Astrocyte of the spinal cord (primary cell): ENCODE measurements at regions not wholly inside any gene's neighbourhood (a gene's known extent, or its start where the extent isn't known, plus 50 kb on each side); places are given as distances from the start of the nearest gene placed in this dataset.
"Not testable (repeated sequence)": the region's sequence is repeated elsewhere in the genome, so short reads cannot be mapped to it uniquely, and the experiment has no call there.

Experiments
- DNase-seq: peaks from one replicate; pipeline ENCODE4 v3.0.0; 2011; ENCODE audit warnings: low read depth, low spot score
- H3K4me3 ChIP-seq: 2 replicates; pipeline ENCODE4 v1.5.1; 2011; ENCODE audit warnings: low read depth, mild to moderate bottlenecking, low read length, moderate library complexity
- in situ Hi-C: cut with HindIII; loops from 2 replicates; pipeline ENCODE4 v1.10.0; 2017; ENCODE audit warnings: low sequenced_read_pairs
- TF ChIP-seq, protein P1 (sequence below): IDR thresholded peaks from 2 replicates; pipeline ENCODE4 v1.5.1; 2012; ENCODE audit warnings: low read depth, mild to moderate bottlenecking, low read length, inconsistent platforms

DNA sequence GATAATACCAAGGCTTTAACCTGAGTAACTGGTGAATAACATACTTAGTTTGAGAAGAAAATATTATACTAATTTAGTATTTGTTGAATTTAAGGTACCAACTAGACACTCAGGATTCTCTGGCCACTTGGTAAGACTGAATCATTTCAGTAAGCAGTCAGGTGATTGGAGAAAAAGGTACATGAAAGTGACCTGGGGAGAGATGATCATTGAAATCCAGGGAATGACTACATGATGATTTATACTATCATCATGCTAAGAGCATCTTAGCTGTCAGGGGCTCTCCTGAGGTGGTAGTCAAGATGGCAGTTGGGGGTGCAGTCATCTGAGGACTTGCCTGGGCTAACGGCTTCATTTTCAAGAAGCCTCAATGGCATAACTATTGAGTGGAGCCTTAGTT, 571.2 kb upstream of the ACVR2A start:
- H3K4me3 ChIP-seq = no peak overlapping the region
- TF ChIP-seq, protein P1, sequence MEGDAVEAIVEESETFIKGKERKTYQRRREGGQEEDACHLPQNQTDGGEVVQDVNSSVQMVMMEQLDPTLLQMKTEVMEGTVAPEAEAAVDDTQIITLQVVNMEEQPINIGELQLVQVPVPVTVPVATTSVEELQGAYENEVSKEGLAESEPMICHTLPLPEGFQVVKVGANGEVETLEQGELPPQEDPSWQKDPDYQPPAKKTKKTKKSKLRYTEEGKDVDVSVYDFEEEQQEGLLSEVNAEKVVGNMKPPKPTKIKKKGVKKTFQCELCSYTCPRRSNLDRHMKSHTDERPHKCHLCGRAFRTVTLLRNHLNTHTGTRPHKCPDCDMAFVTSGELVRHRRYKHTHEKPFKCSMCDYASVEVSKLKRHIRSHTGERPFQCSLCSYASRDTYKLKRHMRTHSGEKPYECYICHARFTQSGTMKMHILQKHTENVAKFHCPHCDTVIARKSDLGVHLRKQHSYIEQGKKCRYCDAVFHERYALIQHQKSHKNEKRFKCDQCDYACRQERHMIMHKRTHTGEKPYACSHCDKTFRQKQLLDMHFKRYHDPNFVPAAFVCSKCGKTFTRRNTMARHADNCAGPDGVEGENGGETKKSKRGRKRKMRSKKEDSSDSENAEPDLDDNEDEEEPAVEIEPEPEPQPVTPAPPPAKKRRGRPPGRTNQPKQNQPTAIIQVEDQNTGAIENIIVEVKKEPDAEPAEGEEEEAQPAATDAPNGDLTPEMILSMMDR = no peak
- DNase-seq = no peak
- in situ Hi-C loops = no loop called here

DNA sequence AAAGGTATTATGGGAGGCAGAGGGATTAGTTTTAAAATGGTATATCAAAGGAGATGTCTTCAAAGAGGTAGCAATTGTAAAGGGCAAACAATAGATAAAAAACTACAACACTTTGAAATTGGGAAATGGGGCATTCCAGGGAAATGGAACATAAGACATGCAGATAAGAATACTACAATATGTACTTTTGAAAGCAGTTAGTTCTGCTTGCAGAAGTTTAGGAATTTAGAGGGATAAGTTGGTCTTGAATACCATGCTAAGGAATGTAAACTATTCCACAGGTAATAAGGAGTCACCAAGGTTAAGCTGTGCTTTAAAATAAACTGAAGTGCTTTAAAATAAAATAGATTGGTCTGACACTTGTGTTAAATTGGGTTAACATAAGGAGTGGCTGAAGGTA, 571.7 kb upstream of the ACVR2A start:
- in situ Hi-C loops = no loop called here

DNA sequence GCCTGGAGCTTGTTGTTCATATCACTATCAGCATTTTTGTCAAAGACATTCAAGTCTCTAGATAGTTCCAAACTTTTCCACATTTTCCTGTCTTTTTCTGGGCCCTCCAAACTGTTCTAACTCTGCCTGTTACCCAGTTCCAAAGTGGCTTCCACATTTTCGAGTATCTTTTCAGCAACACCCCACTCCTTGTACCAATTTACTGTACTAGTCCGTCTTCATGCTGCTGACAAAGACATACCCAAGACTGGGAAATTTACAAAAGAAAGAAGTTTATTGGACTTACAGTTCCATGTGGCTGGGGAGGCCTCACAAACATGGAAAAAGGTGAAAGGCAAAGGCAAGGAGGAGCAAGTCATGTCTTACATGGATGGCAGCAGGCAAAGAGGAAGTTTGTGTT, 575.2 kb upstream of the ACVR2A start:
- H3K4me3 ChIP-seq, in situ Hi-C loops, DNase-seq: not testable (repeated sequence)

More for the DNA sequence above, 571.7 kb upstream of the ACVR2A start:
- H3K4me3 ChIP-seq = no peak overlapping the region
- TF ChIP-seq, protein P1 = no peak
- no peak for DNase-seq

DNA sequence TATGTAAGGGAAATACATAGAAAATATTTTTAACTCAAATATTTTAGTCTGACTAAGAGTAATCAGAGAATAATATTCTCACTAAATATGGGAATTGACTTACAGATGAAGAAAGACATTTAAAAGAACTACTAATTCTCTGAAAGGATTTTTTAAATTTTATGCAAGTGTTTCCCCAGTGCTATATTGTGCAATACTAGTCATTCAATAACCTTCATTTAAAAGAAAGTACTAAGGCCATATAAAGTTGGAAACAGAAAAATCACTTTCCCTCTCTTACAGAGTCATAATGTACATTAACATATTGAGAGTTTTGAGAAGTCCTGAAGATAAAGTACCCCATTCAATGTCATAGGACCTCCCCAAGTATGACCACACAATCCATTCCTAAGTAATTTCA, 584.6 kb upstream of the ACVR2A start:
- in situ Hi-C loops = no loop called here
- H3K4me3 ChIP-seq = no peak overlapping the region
- TF ChIP-seq, protein P1 = no peak
- DNase-seq = no peak

DNA sequence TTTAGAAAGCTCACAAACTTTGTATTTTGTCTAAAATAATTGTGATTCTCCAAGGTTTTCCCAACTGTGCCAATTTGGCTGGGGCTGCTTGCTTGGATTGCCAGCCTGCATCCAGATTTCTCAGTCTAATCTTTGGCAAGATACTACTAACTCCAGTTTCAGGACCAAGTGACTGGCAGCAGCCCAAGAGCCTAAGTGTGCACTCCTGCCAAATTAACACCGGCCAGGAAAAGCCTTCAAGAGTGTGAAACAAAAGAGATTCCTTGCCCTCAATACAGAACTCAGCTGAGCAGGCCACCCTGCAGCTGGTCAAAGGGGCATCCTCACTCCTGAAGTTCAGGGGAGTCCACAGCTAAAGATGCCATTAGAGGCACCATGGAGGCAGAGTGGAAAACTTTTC, 589.0 kb upstream of the ACVR2A start:
- no peak for DNase-seq
- TF ChIP-seq, protein P1 = no peak
- no peak overlapping the region for H3K4me3 ChIP-seq
- in situ Hi-C loops = no loop called here

DNA sequence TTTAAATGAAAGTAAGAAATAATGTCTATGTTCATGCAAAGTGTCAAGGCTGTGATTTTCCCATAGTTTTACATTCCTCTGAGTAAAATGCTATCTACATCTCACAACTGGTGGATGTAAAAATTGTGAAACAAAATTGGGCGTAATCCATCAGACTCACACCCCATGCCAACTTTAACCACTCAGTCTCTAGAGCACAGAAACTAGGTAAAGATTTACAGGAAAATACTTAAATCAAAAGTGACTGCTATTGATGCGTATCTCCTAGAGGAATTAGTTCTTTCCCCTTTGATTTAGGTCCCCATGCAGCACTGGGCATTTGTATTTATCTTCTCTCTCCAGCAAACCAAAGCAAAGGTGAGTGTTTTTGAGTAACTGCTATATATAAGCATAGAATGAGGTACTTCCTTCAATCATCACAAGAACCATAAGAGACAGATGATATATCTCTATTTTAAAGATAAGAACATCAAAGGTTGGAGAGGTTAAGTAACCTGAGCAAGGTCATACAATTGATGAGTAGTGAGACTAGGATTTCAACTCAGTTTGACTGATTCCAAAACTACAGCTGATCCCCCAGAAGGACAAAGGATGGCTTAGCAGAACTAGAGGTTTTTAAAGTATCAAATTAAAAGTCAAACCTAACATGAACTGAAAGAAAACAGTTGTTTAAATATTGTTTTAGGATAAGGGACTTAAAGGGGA, 594.0 kb upstream of the ACVR2A start:
- TF ChIP-seq, protein P1 = no peak
- in situ Hi-C loops = no loop called here
- H3K4me3 ChIP-seq = no peak overlapping the region
- DNase-seq = no peak

DNA sequence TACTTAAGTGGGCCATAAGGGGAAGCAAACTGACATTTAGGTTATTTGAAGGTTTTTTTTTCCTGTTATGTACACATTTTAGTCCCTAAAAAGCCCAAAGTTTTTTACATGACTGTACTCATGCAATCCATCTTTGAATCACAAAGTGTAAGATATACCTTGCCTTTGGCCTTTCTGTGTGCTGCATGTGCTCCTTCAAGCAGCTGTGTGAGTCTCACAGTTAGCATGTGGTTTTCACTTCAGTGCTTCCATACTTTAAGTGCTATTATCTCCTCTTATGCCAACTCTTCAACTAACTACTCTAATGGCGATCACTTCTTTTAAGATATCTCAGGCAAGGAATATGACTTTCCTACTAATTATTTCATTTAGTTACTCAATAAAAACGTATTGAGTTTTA, 597.1 kb upstream of the ACVR2A start:
- TF ChIP-seq, protein P1 = no peak
- in situ Hi-C loops = no loop called here
- H3K4me3 ChIP-seq = no peak overlapping the region
- DNase-seq = no peak
